Activated CD4-positive, CD25-positive, alpha-beta regulatory T cell (primary cell): ENCODE measurements at regions not wholly inside any gene's neighbourhood (a gene's known extent, or its start where the extent isn't known, plus 50 kb on each side); places are given as distances from the start of the nearest gene placed in this dataset.

Source experiments
- DNase-seq, 4 experiments: peaks; one replicate each; lab custom pipeline; 2025; lab: John Stamatoyannopoulos, UW

GRCh38 chr16:5480431-5481195 is 383.0 kb upstream of the EEF2KMT start:
- DNase-seq = no peak

DNA sequence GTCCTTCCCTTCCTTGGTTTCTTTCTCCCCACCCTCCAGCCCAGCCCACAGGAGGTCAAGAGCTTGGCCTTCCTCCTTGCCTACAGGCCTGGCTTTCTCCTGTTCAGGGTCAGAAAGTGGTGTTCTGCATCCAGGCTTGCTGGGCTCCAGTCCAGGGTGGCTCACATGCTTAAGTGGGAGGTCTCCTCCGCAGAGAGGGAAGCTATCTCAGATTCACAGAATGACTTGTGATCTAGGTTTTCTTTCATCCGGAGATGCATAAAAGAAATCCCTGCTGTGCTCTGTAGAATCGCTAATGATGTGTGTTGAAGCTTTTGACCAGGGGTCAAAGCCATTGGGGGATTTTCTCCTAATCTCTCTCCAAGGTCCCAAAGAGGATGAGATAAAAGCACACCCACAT is 382.3 kb upstream of the EEF2KMT start:
- DNase-seq = no peak

DNA sequence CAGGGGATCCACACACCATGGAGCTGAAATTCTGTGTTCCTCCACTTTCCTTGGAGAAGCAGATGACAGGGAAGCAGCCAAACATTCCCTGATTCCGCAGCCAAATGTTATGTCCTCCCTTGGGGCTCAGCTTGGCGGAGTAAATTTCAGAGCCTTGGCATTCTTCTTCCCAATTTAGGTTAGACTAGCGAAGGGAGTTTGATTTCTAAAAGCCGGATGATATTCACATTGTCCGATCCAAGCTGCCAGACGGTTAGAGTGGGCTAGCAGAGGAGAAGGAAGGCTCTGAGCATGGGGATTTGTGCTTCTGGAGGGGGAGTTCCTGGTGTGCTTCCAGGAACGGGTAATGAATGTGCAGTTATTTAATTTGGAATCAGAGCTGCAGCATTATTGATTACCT is 380.4 kb upstream of the EEF2KMT start:
- DNase-seq = no peak

GRCh38 chr16:5477251-5477650 is 379.7 kb upstream of the EEF2KMT start:
- DNase-seq = no peak

- no peak for DNase-seq
Observed at GRCh38 chr16:5472552-5472951, 375.0 kb upstream of the EEF2KMT start.

- DNase-seq = no peak
Observed at GRCh38 chr16:5468488-5468887, 370.9 kb upstream of the EEF2KMT start.

GRCh38 chr16:5467552-5467951 is 370.0 kb upstream of the EEF2KMT start:
- no peak for DNase-seq

DNA sequence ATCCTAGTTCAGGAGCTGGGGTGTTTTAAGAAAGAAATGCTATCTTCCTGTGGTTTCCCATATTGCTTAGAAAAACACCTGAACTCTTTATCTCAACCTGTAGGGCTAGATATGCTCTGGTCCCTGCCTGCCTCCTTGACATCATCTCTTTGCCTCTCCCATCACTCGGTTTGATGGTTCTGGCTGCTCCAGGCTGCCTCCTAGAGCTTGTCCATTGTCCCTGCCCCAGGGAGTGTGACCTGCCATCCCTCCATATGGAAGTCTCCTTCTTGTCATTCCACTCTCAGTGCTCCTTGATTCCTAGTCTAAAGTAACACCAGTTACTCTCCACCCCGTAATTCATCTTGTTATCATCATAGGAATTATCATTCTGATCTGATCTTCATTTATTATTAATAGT is 369.0 kb upstream of the EEF2KMT start:
- DNase-seq = no peak

GRCh38 chr16:5465714-5466113 is 368.1 kb upstream of the EEF2KMT start:
- no peak for DNase-seq

GRCh38 chr16:5463820-5464219 is 366.2 kb upstream of the EEF2KMT start:
- DNase-seq = no peak

DNA sequence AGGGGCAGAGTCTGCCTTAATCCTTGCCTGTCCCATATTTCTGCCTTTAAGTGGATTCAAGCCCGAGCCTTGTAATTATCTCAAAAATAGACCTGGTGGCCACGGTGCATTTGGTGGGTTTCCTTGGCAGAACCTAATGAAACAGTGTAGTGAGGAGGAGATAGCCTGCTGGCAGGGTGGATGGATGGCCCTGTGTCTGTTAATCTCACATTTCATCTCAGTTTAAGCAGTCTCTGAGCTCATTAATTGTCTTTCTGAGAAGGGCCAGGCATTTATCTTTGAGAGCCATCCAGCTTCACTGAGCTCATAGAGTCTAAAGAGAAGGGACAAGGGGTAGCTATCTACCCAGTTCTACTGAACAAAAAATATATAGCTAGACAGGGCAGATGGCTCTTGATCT is 364.0 kb upstream of the EEF2KMT start:
- no peak for DNase-seq

GRCh38 chr16:5461141-5461540 is 363.5 kb upstream of the EEF2KMT start:
- no peak for DNase-seq

GRCh38 chr16:5460701-5461100 is 363.1 kb upstream of the EEF2KMT start:
- DNase-seq = no peak

DNA sequence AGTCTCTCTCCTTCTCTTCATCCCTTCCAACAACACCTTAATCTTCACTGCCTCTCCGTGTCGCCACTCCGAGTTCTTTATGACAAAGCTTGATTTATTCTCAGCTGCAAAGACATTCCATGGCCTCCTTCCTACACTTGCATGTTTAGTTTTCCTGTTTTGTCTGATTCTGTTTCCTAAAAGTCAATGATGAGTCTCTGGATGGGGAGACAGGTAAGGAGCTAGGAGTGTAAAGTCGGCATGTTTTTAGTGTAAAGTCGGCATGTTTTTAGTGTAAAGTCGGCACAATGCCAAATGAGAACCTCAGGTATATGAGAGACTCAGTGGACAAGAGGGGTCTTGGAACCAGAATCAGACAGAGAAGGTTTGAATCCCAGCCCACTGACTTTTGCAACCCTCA is 362.3 kb upstream of the EEF2KMT start:
- no peak for DNase-seq

DNA sequence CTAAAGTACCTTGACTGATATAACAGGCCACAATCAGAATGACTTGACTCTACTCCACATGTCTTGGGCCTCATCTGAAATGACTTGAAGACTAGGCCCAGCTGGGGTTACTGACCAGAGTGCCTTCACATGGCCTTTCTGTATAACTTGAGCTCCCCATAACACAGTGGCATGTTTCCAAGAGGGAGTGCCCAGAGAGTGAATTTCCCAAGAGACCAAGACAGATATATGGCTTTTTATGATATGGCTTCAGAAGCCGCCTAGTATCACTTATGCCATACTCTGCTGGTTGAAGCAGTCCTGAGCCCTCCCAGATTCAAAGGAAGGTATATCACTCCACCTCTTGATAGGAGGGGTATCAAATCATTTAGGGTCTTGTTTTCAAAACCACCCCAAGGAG is 357.5 kb upstream of the EEF2KMT start:
- no peak for DNase-seq

GRCh38 chr16:5454349-5454748 is 356.8 kb upstream of the EEF2KMT start:
- no peak for DNase-seq

DNA sequence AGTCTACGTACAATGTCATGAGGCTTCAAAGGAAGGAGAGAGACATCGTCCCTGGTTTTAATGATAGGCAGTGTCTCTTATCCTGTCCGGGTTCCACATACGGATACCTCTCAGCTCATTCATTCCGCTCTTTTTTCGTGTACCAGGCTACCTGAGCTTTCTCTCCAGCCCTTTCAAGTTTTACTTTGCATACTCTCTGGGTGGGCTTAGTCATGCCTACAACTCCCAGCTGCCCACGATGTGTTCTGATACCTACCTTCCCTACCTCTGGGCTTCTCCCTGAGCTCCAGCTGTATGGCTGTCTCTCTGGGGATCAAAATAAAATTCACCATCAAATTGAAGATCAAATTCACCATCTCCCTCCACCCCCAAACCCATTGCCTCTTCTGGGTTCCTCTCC is 354.0 kb upstream of the EEF2KMT start:
- DNase-seq = no peak

DNA sequence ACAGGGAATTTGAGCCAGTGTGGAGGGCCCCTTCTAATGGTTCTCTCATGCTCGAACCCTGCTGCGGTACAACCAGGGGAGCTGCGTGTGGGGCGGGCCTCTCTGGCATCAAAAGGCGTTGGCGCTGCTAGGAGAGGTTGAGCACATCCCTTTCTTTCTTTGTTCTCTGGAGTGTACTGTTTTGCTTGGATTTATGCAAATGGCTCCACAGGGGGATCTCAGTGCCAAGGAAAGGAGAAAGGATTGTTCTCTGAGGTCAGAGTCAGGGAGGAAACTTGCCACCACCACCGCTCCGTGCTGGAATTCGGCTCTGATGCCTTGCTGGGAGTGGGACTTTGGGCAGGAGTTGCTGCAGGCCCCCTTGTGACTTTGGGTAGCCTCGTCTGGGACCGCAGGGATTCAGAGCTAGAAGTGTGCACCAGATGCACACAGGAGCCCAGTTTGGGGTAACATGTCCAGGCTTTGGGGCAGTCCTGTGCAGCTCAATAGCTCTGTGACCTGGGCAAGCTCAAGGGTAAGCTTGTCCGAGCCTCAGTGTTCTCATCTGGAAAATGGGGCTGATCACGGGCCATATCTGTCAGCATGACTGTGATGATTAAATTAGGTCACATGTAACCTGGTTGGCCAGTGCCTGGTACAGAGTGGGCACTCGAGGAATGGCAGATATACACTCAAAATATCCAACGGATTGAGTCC is 353.0 kb upstream of the EEF2KMT start:
- no peak for DNase-seq

DNA sequence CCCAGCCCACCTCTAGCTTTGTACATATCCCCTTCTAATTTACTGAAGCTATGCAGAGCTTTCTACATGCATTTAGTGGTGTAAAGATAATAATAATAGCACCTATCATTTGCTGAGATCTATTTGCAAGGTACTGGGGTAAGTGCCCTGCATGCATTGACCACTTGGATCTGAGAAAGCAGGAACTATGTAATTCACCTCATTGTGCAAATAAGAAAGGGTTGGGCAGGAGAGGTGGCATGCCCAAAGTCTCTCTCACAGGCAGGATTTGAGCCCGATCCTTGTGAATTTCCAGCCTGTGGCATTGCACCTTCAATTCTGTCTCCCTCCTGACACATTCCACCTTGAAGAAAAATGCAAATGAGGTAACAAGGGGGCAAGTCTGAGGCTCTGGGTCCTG is 352.3 kb upstream of the EEF2KMT start:
- no peak for DNase-seq

DNA sequence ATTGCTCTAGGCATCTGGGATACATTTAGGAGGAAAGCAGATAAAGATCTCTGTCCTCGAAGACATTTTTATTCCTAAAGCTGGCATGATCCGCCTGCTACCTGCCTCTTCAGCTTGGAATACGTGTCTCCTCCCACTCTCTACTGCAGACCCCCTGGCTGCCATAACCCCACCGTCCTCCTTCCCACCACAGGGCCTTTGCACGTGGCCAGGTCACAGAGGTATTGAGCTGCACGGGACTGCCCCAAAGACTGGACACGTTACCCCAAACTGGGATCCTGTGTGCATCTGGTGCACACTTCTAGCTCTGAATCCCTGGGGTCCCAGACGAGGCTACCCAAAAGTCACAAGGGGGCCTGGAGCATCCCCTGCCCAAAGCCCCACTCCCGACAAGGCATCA is 351.2 kb upstream of the EEF2KMT start:
- no peak for DNase-seq

DNA sequence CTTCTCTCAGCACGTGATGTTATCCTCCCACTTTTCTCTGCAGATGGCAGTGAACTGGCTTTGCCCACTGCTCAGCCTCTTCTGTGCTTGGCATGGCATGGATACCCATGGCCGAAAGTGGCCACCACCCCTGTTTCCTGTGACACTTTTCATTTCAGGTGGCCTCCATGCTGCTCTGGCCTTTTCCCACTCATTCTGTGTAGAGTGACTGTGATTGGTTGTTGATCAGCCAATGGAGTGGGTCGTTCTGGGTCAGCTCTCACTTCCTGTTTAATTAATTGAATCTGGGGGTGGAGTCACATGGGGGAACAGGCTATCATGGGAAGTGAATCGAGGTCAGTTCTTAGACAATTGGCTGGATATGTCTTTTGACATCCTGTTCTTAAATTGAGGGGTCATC is 350.1 kb upstream of the EEF2KMT start:
- DNase-seq = no peak

DNA sequence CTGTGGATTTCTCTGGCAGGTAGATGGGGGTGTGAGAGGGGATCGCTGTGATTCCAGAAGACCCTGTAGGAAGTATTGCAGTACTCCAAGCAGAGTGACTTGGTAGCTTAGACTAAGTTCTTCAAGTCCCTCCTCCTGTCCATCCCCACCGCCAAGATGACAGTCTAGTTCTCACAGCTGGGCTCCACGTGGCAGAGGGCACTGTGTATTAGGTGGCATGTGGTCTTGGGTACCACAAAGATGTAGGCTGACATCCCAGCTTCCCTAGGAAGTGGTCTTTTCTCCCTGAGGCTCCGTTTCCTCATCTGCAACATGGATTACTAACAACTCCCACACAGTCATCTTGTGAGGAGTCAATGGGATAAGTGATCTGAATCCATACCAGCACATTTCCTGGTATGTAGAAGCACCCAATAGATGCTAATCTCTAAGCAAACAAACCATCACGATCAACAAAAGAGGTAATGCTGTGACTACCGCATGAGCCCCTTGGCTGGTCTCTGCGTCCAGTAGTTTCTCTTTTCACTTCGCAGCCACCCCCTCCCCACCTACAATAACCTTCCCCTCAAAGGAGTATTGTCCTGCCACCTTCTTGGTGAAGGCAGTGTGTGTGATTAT is 349.1 kb upstream of the EEF2KMT start:
- DNase-seq = no peak

DNA sequence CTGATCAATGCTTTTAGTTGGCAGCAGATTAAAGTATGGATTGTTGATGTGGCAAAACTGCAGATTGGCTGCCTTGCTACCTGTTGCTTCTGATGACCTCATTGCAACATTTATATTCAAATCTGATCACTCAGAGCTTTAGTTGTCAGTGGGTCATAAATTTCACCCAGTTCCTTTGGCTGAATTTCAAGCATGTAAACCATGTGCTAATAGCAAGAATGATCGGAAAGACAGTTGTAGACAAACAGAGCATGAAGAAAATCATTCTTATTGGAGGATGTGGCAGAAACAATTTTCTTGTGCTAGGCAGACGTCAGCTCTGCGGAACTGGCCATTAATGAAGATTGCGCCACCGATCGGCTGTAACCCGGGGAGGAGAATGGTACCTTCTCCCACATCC is 346.6 kb upstream of the EEF2KMT start:
- DNase-seq = no peak
